ENCODE measurements at regions not wholly inside any gene's neighbourhood (a gene's known extent, or its start where the extent isn't known, plus 50 kb on each side); places are given as distances from the start of the nearest gene placed in this dataset.

GRCh38 chr5:179478624-179479023 is 71.7 kb upstream of the RUFY1 start (continued):
- TF ChIP-seq ZBTB4 (CRISPR knock-in tag; IDR thresholded peaks at IDR 0.05) (no peak), BRCA1 (IDR thresholded peaks at IDR 0.05; ENCODE audit: low read depth, low read length) (no peak)

GRCh38 chr5:179475208-179475751 is 75.1 kb upstream of the RUFY1 start:
- Histone ChIP-seq H2AFZ (ENCODE audit: control insufficient read depth, low read depth, low read length) (no peak overlapping the region), H3K9me3 (replicated peaks; ENCODE audit: control insufficient read depth, insufficient read depth, low read length) (no peaks in the 10 kb centered on the region), H3K4me3 (no peak overlapping the region), H3K79me2 (ENCODE audit: control insufficient read depth, insufficient read depth, low read length) (no peaks in the 10 kb centered on the region), H4K20me1 (ENCODE audit: control insufficient read depth, insufficient read depth) (no peaks in the 10 kb centered on the region), H3K4me2 (ENCODE audit: control insufficient read depth, insufficient read depth) (no peak overlapping the region), H3K27me3 (replicated peaks in 1 of 2; ENCODE audit: control insufficient read depth in 2 of 2, insufficient read depth in 2 of 2, low read length in 1 of 2) (no peaks in the 10 kb centered on the region; a peak in 1 of 4 replicates), H3K27ac (ENCODE audit: control insufficient read depth, insufficient read depth) (no peak overlapping the region), H3K9ac (ENCODE audit: control insufficient read depth, insufficient read depth, low read length) (no peak overlapping the region), H3K36me3 (ENCODE audit: control insufficient read depth in 2 of 2, insufficient read depth in 2 of 2, low read length in 1 of 2) (no peaks in the 10 kb centered on the region), H3K4me1 (ENCODE audit: control insufficient read depth, insufficient read depth, low read length) (no peaks in the 10 kb centered on the region)
- BruUV-seq (replicated peaks): no TSS peak
- no peak for DNase-seq (ENCODE audit: low read depth, low spot score)
- intact Hi-C loops (cut with micrococcal nuclease; ENCODE audit: unreplicated experiment): no loop called here
- SMC1A ChIA-PET (ENCODE audit: uncharacterized antibody, unreplicated experiment): no interaction called here
- ATAC-seq: no peak
- WGBS (ENCODE audit: insufficient coverage, insufficient replicate concordance, low lambda C conversion rate, missing lambda C conversion rate): 51% methylated on average over 19 of the region's 19 CpGs
- RAD21 ChIA-PET (ENCODE audit: unreplicated experiment): no interaction called here
- CTCF ChIA-PET: no interaction called here
- no peak for TF ChIP-seq SIN3A (IDR thresholded peaks at IDR 0.05; ENCODE audit: low read depth, low read length)
- TF ChIP-seq KAT2A (conservative IDR thresholded peaks at IDR 0.05; ENCODE audit: control insufficient read depth, low read depth, low read length): no peak
- TF ChIP-seq KDM1A (IDR thresholded peaks at IDR 0.05; ENCODE audit: borderline replicate concordance): no peak
- no peak for TF ChIP-seq E2F4 (IDR thresholded peaks at IDR 0.05; ENCODE audit: low read depth, low read length)
- FAIRE-seq: no peak
- in situ Hi-C loops (cut with MboI): no loop called here
- POLR2A ChIA-PET: no interaction called here
